HG03135 (cell line): ENCODE measurements at regions not wholly inside any gene's neighbourhood (a gene's known extent, or its start where the extent isn't known, plus 50 kb on each side); places are given as distances from the start of the nearest gene placed in this dataset.
"Not testable (repeated sequence)": the region's sequence is repeated elsewhere in the genome, so short reads cannot be mapped to it uniquely, and the experiment has no call there.

Experiments
- ATAC-seq: cut with Tn5 transposase; IDR thresholded peaks from one replicate; pipeline ENCODE4 v1.9.1; 2021; ENCODE audit warnings: mild to moderate bottlenecking, moderate library complexity; ENCODE audit not compliant: unreplicated experiment

- ATAC-seq = not testable (repeated sequence)
Measured at GRCh38 chr6:137279279-137279678, 60.1 kb upstream of the IFNGR1 start.

- no peak for ATAC-seq
Measured at GRCh38 chr6:137277971-137278637, 58.9 kb upstream of the IFNGR1 start.

- ATAC-seq = no peak
Measured at GRCh38 chr6:137272403-137272802, 53.2 kb upstream of the IFNGR1 start.

- ATAC-seq = no peak
Measured at GRCh38 chr6:137271245-137272183, 52.3 kb upstream of the IFNGR1 start.

GRCh38 chr6:137269803-137270202 lies 50.6 kb upstream of the IFNGR1 start:
- no peak for ATAC-seq

- no peak for ATAC-seq
Measured at GRCh38 chr6:137269347-137269746, 50.2 kb upstream of the IFNGR1 start.
